Common myeloid progenitor, CD34-positive (primary cell): ENCODE measurements at regions not wholly inside any gene's neighbourhood (a gene's known extent, or its start where the extent isn't known, plus 50 kb on each side); places are given as distances from the start of the nearest gene placed in this dataset.

ENCODE experiments used
- CTCF ChIA-PET: fragments of 350-600 bp; sonication (Branson Sonifier 250); formaldehyde crosslinking; loops from one replicate; lab custom pipeline; 2021; ENCODE audit warnings: antibody characterized with exemption; lab: Charles Lee
- POLR2A ChIA-PET: fragments of 350-600 bp; sonication (Branson Sonifier 250); formaldehyde crosslinking; loops from one replicate; lab custom pipeline; 2021; ENCODE audit warnings: antibody characterized with exemption; lab: Charles Lee
- DNase-seq, 3 donors: peaks; one replicate each; pipeline versions ENCODE4 v3.0.0 to v3.0.0-alpha.2; 2013
- H3K27ac ChIP-seq, 2 experiments: 1 replicate in 1 of 2; 2 replicates in 1 of 2; pipeline ENCODE4 v1.7.0; 2013; ENCODE audit warnings: inconsistent platforms in 2 of 2, low read length in 2 of 2, mild to moderate bottlenecking in 2 of 2, low read depth in 1 of 2, moderate library complexity in 1 of 2; ENCODE audit not compliant: severe bottlenecking in 2 of 2, insufficient read depth in 1 of 2, poor library complexity in 1 of 2
- H3K27me3 ChIP-seq, 5 experiments: replicated peaks in 2 of 5; 1 replicate in 3 of 5; 2 replicates in 2 of 5; pipeline versions ENCODE4 v1.6.1 to v1.7.0; 2013; ENCODE audit warnings: low read length in 4 of 5, mild to moderate bottlenecking in 2 of 5, moderate library complexity in 2 of 5, inconsistent platforms in 1 of 5; ENCODE audit not compliant: insufficient read depth in 5 of 5, control insufficient read depth in 4 of 5
- H3K36me3 ChIP-seq, 4 experiments: 1 replicate in 2 of 4; 2 replicates in 2 of 4; pipeline versions ENCODE4 v1.6.1 to v1.7.0; 2013; ENCODE audit warnings: low read length in 3 of 4, control low read depth in 1 of 4, mild to moderate bottlenecking in 1 of 4; ENCODE audit not compliant: control insufficient read depth in 4 of 4, insufficient read depth in 4 of 4
- H3K4me1 ChIP-seq, 4 experiments: 1 replicate in 3 of 4; 2 replicates in 1 of 4; pipeline versions ENCODE4 v1.6.1 to v1.7.1; 2013; ENCODE audit warnings: low read length in 3 of 4, mild to moderate bottlenecking in 3 of 4, control low read depth in 1 of 4, inconsistent platforms in 1 of 4, moderate library complexity in 1 of 4; ENCODE audit not compliant: control insufficient read depth in 4 of 4, insufficient read depth in 4 of 4; ENCODE audit errors: control extremely low read depth in 1 of 4
- H3K4me3 ChIP-seq, 7 experiments: 1 replicate in 4 of 7; 2 replicates in 3 of 7; pipeline versions ENCODE4 v1.5.1 to v1.7.0; 2013; ENCODE audit warnings: mild to moderate bottlenecking in 7 of 7, low read length in 6 of 7, moderate library complexity in 6 of 7, inconsistent platforms in 2 of 7, low read depth in 2 of 7, control low read depth in 1 of 7; ENCODE audit not compliant: insufficient read depth in 4 of 7, control insufficient read depth in 1 of 7; ENCODE audit errors: extremely low read depth in 1 of 7
- H3K9me3 ChIP-seq, 5 experiments: 1 replicate in 4 of 5; 2 replicates in 1 of 5; pipeline versions ENCODE4 v1.6.1 to v1.7.1; 2013; ENCODE audit warnings: low read length in 4 of 5, mild to moderate bottlenecking in 2 of 5, inconsistent platforms in 1 of 5, low read depth in 1 of 5, moderate library complexity in 1 of 5; ENCODE audit not compliant: control insufficient read depth in 4 of 5, insufficient read depth in 2 of 5; ENCODE audit errors: control extremely low read depth in 1 of 5
- WGBS: methylation state at CpG from one replicate; pipeline ENCODE4 v1.1.5; 2013; ENCODE audit not compliant: insufficient coverage; 5-methylcytosine and 5-hydroxymethylcytosine counted together

DNA sequence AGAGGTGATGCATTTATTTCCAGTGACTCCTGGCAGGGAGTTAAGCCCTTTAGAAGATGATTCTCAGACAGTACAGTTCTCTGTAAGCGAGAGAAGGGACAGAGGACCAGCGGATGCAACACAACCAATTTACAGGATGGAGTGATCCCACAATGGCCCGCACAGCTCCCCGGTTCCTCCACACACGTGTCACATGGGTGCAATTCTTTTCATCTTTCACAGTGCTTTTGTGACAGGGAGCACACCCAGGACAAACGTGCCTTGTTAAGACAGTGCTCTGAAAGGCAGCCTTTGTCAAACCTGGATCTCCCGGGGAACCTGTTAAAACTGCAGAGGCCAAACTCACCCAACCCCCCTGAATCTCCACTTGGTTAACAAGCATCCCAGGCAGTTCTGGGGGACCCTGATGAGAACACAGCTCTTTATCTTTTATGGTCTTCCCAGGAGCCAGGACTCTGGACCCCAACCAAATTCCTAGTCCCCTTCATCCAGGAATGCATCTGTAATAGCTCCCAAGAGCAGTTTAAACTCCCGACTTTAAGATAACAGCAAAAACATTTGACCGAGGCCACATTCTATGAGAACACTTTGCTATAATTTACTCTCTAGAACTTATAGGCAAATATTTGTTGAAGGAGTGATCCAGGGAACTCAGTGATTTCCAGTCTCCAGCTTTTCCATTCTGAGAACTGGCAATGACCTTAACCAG is 134.9 kb upstream of the CDH5 start:
- ChIA-PET POLR2A (no interaction called here), CTCF (interaction anchor here (0.9 kb wide), 1 partner anchor 11 kb away, joined by 4 read pairs; no protein-coding TSS in a partner anchor)
- WGBS: 97% methylated on average over 7 of the region's 9 CpGs

DNA sequence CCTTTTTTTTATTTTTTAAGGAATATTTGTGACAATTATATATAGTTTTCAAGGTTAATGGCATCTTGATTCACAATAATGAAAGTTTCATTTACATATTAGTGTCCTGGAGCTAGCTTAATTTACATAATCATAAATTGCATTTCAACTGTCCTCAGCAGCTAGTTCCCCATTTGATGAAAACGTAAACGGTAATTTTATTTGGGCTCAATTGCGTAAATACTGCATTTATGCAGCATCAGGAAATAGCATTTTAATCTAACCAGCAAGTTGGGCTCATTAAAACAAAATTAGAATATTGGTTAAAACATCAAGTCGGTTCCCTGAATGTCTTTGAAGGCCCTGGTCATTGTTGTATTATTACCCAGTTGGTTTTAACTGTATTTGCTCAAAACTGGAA is 136.8 kb upstream of the CDH5 start:
- CTCF ChIA-PET: no interaction called here
- WGBS: 40% methylated on average over 3 of the region's 4 CpGs
- Histone ChIP-seq H3K36me3 (no peaks in the 10 kb centered on the region), H3K9me3 (no peaks in the 10 kb centered on the region), H3K27me3 (no peaks in the 10 kb centered on the region), H3K27ac (no peak overlapping the region), H3K4me1 (peaks cover 19 to 43% (median 30%) of the 10 kb centered on the region in 4 experiments), H3K4me3 (no peak overlapping the region)
- POLR2A ChIA-PET: no interaction called here
- peak in 2 of 3 donors; percentile 51 to 60 for DNase-seq

More for the DNA sequence above, 134.9 kb upstream of the CDH5 start:
- H3K27me3 ChIP-seq: no peaks in the 10 kb centered on the region
- H3K27ac ChIP-seq: no peak overlapping the region
- H3K36me3 ChIP-seq: no peaks in the 10 kb centered on the region
- H3K9me3 ChIP-seq: no peaks in the 10 kb centered on the region
- DNase-seq: no peak
- no peak overlapping the region for H3K4me3 ChIP-seq
- H3K4me1 ChIP-seq: peaks cover 14 to 33% (median 23%) of the 10 kb centered on the region in 4 experiments

DNA sequence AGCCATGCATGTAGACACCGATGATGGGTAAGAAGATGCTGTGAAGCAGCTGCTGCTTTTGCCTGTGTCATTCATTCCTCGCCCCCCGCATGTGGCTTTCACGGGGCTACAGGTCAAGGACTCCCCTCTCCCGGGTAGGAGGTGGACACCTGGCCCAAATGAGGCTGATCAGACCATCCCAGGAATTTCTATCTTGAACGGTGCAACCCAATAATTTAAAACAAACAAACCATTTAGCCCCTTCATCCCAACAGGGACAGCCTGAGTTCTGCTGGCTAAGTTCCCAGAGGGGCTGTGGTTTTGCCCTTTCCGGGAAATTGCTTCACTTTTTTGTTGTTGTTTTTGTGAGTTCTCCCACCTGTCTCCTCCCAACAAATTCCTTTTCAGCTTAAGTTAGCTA is 137.7 kb upstream of the CDH5 start:
- Histone ChIP-seq H3K9me3 (no peaks in the 10 kb centered on the region), H3K27me3 (no peaks in the 10 kb centered on the region), H3K36me3 (no peaks in the 10 kb centered on the region), H3K4me3 (peak overlapping the region in 1 of 7 experiments; percentile 7), H3K27ac (no peak overlapping the region), H3K4me1 (peaks cover 19 to 51% (median 39%) of the 10 kb centered on the region in 4 experiments)
- CTCF ChIA-PET: no interaction called here
- 70% methylated on average over 5 of the region's 7 CpGs for WGBS
- DNase-seq: no peak
- POLR2A ChIA-PET: no interaction called here

DNA sequence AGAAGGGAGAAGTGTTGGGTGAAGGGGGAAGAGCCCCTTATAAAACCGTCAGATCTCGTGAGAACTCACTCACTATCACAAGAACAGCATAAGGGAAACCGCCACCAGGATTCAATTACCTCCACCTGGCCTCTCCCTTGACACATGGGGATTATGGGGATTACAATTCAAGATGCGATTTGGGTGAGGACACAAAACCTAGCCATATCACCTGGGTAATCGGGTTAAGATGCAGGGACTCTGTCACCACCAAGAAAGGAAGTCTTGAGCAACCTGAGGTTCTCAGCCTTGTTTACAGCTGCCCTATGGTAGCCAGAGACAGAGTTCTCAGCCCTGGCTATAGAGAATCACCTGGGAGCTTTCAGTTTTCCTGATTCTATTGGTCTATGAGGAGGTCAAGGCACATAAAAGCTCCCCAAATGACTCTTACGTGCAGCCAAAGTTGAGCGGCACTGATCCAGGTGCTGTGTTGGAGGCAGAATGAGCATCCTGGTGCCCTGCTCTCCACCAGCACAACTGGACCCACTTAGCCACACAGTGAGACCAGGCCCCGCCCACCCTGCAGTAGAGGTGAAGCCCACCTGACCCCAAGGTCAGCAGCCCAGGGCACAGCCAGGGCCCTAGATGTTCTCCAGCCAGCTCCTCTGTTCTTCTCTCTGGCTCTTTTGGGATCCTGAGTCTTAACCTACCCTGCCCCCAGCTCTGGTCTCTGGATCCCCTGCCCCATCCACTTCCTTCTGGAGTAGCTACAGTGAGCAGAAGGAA is 138.5 kb upstream of the CDH5 start:
- no peak for DNase-seq
- CTCF ChIA-PET: interaction anchor here (1.5 kb wide), 1 partner anchor 47 kb away, joined by 4 read pairs; no protein-coding TSS in a partner anchor
- POLR2A ChIA-PET: no interaction called here
- H3K4me1 ChIP-seq: peaks cover 19 to 60% (median 44%) of the 10 kb centered on the region in 4 experiments
- no peak overlapping the region for H3K27ac ChIP-seq
- no peaks in the 10 kb centered on the region for H3K36me3 ChIP-seq
- H3K27me3 ChIP-seq: no peaks in the 10 kb centered on the region
- no peak overlapping the region for H3K4me3 ChIP-seq
- H3K9me3 ChIP-seq: no peaks in the 10 kb centered on the region
- WGBS: 97% methylated on average over 6 of the region's 8 CpGs

DNA sequence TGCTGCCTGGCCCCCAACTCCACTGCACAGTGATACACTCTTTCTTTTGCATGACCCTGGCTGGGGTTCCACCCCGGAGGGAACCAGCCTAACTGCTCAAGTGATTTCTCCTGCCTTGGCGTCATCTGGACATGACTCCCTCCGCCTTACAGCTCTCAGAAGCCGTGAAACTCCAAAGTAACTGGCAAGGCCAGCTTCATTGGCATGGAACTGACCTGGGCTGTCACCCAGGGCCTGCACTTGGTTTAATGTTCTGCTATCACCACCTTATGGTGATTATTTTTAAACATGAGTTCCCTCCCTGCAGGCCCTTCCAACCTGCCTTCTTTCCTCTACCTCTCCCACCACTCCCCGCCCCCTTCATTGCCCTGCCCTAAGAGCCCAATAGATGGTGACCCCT is 139.7 kb upstream of the CDH5 start:
- Histone ChIP-seq H3K4me1 (peaks cover 19 to 60% (median 44%) of the 10 kb centered on the region in 4 experiments), H3K36me3 (no peaks in the 10 kb centered on the region), H3K9me3 (no peaks in the 10 kb centered on the region), H3K4me3 (no peak overlapping the region), H3K27me3 (no peaks in the 10 kb centered on the region), H3K27ac (no peak overlapping the region)
- POLR2A ChIA-PET: no interaction called here
- 98% methylated on average over 4 of the region's 5 CpGs for whole genome bisulfite sequencing
- CTCF ChIA-PET: interaction anchor here (1.1 to 1.5 kb wide), 2 partner anchors 16 to 49 kb away, joined by 3 to 4 read pairs; no protein-coding TSS in a partner anchor
- no peak for DNase-seq

DNA sequence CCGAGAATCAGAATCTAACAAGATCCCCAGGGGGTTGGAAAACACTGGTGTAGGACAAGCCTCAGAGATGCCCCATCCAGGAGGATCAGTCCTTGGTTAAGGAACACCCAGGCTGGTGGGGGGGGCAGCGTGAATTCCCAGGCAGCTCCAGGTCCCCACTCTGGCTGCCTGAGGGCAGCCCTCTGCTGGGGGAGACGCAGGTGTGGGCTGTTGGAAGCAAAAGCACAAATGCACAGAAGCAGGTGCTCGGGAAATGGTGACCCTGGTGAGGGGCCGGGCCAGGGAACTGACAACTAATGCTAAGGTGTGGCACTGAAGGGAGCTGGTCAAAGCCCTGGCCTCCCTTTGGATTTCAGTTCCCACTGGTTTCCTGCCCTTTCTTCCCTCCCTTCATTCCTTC is 140.8 kb upstream of the CDH5 start:
- DNase-seq: no peak
- 98% methylated on average over 5 of the region's 5 CpGs for WGBS
- no peak overlapping the region for H3K27ac ChIP-seq
- ChIA-PET POLR2A (no interaction called here), CTCF (interaction anchor here (1.0 kb wide), 1 partner anchor 554 kb away, joined by 3 read pairs; no protein-coding TSS in a partner anchor)
- H3K9me3 ChIP-seq: no peaks in the 10 kb centered on the region
- no peaks in the 10 kb centered on the region for H3K36me3 ChIP-seq
- peaks cover 19 to 64% (median 49%) of the 10 kb centered on the region in 4 experiments for H3K4me1 ChIP-seq
- H3K27me3 ChIP-seq: no peaks in the 10 kb centered on the region
- no peak overlapping the region for H3K4me3 ChIP-seq

DNA sequence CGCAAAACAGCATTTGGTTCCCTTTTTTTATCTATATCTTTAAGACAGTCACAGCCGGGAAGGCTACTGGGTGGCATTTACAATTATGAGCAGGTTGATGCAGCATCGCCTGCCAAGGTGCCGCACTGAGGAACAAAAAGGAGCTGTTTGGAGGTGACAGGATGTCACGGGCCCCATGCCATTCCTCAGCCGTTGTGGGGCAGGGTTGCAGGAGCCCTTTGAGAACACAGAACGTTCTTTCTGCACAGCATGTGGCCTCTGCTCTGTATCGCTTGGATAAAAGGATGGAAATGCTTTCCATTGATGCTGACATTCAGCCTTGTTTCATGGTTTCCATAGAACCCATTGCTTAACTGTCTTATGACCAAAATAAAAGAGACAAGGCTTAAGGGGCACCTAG is 141.9 kb upstream of the CDH5 start:
- Histone ChIP-seq H3K36me3 (no peaks in the 10 kb centered on the region), H3K4me3 (peak overlapping the region in 1 of 7 experiments; percentile 39), H3K27ac (no peak overlapping the region), H3K9me3 (no peaks in the 10 kb centered on the region), H3K4me1 (peaks cover 16 to 59% (median 49%) of the 10 kb centered on the region in 4 experiments), H3K27me3 (no peaks in the 10 kb centered on the region)
- POLR2A ChIA-PET: no interaction called here
- peak in 2 of 3 donors; percentile 57 to 67 for DNase-seq
- 4% methylated on average over 8 of the region's 8 CpGs for WGBS
- CTCF ChIA-PET: no interaction called here
